Testis (tissue), 2 donors: ENCODE measurements at regions not wholly inside any gene's neighbourhood (a gene's known extent, or its start where the extent isn't known, plus 50 kb on each side); places are given as distances from the start of the nearest gene placed in this dataset.

ENCODE experiments used
- DNase-seq: peaks from one replicate; pipeline ENCODE4 v3.0.0-alpha.2; 2019
- H3K27ac ChIP-seq, 2 donors: fragments of 200-600 bp; sonication (generic); one replicate each; pipeline ENCODE4 v1.5.1; 2019
- H3K27me3 ChIP-seq: fragments of 200-600 bp; sonication (generic); one replicate; pipeline ENCODE4 v1.5.1; 2019
- H3K36me3 ChIP-seq: fragments of 200-600 bp; sonication (generic); one replicate; pipeline ENCODE4 v1.5.1; 2017; ENCODE audit warnings: low read depth; ENCODE audit errors: missing control alignments
- H3K4me1 ChIP-seq: fragments of 200-600 bp; sonication (generic); one replicate; pipeline ENCODE4 v1.5.1; 2019
- H3K4me3 ChIP-seq, 2 donors: fragments of 200-600 bp; sonication (generic); one replicate each; pipeline ENCODE4 v1.5.1; 2017 to 2019
- H3K9me3 ChIP-seq: fragments of 200-600 bp; sonication (generic); one replicate; pipeline ENCODE4 v1.5.1; 2017
- CTCF ChIP-seq, 3 experiments: fragments of 450-650 bp in 2 of 3; fragments of 200-600 bp in 1 of 3; sonication (generic) in 1 of 3; IDR thresholded peaks; one replicate each; pipeline ENCODE4 v1.5.1; 2016 to 2019; ENCODE audit warnings: antibody characterized with exemption in 3 of 3, mild to moderate bottlenecking in 2 of 3, moderate library complexity in 1 of 3
- POLR2A ChIP-seq: fragments of 450-650 bp; IDR thresholded peaks from one replicate; pipeline ENCODE4 v1.6.1; 2017; ENCODE audit warnings: antibody characterized with exemption, mild to moderate bottlenecking, moderate library complexity
- WGBS, 2 donors: methylation state at CpG; one replicate each; pipeline ENCODE4 v1.1.5; 2018; 5-methylcytosine and 5-hydroxymethylcytosine counted together
- intact Hi-C: fragments of 100-400 bp; cut with DNase I; formaldehyde crosslinking; loops from one replicate; pipeline ENCODE4 v1.15.1; 2023; ENCODE audit warnings: low total_unique reads

- H3K4me3 ChIP-seq, result peak overlapping the region; percentile 9 to 42
- TF ChIP-seq POLR2A (no peak), CTCF (IDR thresholded peaks at IDR 0.05) (no peak)
- no peaks in the 10 kb centered on the region for H3K36me3 ChIP-seq
- H3K9me3 ChIP-seq, result no peaks in the 10 kb centered on the region
- no peaks in the 10 kb centered on the region for H3K27me3 ChIP-seq
- WGBS, 2 donors, result 32 to 67% methylated on average over 6 of the region's 6 CpGs
- H3K4me1 ChIP-seq, result no peaks in the 10 kb centered on the region
- intact Hi-C loops, result no loop called here
- H3K27ac ChIP-seq, result no peak overlapping the region
- peak; percentile 15 for DNase-seq
Measured at GRCh38 chr3:106255870-106256248, 387.0 kb upstream of the CBLB start.

GRCh38 chr3:106256249-106256957, 387.6 kb upstream of the CBLB start:
- intact Hi-C loops, result no loop called here
- no peaks in the 10 kb centered on the region for H3K9me3 ChIP-seq
- H3K4me3 ChIP-seq, result peak overlapping the region; percentile 9 to 42
- no peaks in the 10 kb centered on the region for H3K4me1 ChIP-seq
- TF ChIP-seq POLR2A (no peak), CTCF (IDR thresholded peaks at IDR 0.05) (no peak)
- no peaks in the 10 kb centered on the region for H3K27me3 ChIP-seq
- DNase-seq, result no peak
- no peaks in the 10 kb centered on the region for H3K36me3 ChIP-seq
- 49 to 71% methylated on average over 11 of the region's 11 CpGs for WGBS, 2 donors
- no peak overlapping the region for H3K27ac ChIP-seq

- H3K4me3 ChIP-seq, result no peak overlapping the region
- no peaks in the 10 kb centered on the region for H3K9me3 ChIP-seq
- H3K27ac ChIP-seq, result no peak overlapping the region
- no peaks in the 10 kb centered on the region for H3K36me3 ChIP-seq
- TF ChIP-seq POLR2A (no peak), CTCF (IDR thresholded peaks at IDR 0.05) (no peak)
- 51 to 84% methylated on average over 3 of the region's 3 CpGs for WGBS, 2 donors
- no peaks in the 10 kb centered on the region for H3K4me1 ChIP-seq
- no peak for DNase-seq
- H3K27me3 ChIP-seq, result no peaks in the 10 kb centered on the region
- intact Hi-C loops, result no loop called here
Measured at GRCh38 chr3:106257172-106257571, 388.4 kb upstream of the CBLB start.

- Histone ChIP-seq H3K4me3 (no peak overlapping the region), H3K27me3 (no peaks in the 10 kb centered on the region), H3K9me3 (no peaks in the 10 kb centered on the region), H3K4me1 (no peaks in the 10 kb centered on the region), H3K27ac (no peak overlapping the region), H3K36me3 (no peaks in the 10 kb centered on the region)
- DNase-seq, result no peak
- 91 to 100% methylated on average over 1 of the region's 1 CpG for WGBS, 2 donors
- intact Hi-C loops, result no loop called here
- TF ChIP-seq CTCF (IDR thresholded peaks at IDR 0.05), result no peak
- TF ChIP-seq POLR2A, result no peak
Measured at GRCh38 chr3:106261396-106261795, 392.6 kb upstream of the CBLB start.
